GM23338 (cell line): ENCODE measurements at regions not wholly inside any gene's neighbourhood (a gene's known extent, or its start where the extent isn't known, plus 50 kb on each side); places are given as distances from the start of the nearest gene placed in this dataset.

Source experiments
- CTCF ChIP-seq, 2 experiments: fragments of 200-600 bp in 1 of 2; sonication (generic) in 1 of 2; conservative IDR thresholded peaks; 2 replicates each; pipeline versions ENCODE4 v1.5.1 to v1.6.1; 2016 to 2017; ENCODE audit warnings: antibody characterized with exemption in 2 of 2, low read depth in 2 of 2, mild to moderate bottlenecking in 2 of 2, moderate library complexity in 1 of 2
- EZH2 ChIP-seq: fragments of 200-600 bp; sonication (generic); IDR thresholded peaks from one replicate; pipeline ENCODE4 v1.8.0; 2017; ENCODE audit warnings: antibody characterized with exemption, mild to moderate bottlenecking, low read depth; ENCODE audit not compliant: unreplicated experiment
- EZH2phosphoT487 ChIP-seq: fragments of 200-600 bp; sonication (generic); IDR thresholded peaks from one replicate; pipeline ENCODE4 v1.8.1; 2018; ENCODE audit warnings: antibody characterized with exemption; ENCODE audit not compliant: unreplicated experiment
- NANOG ChIP-seq: IDR thresholded peaks from 2 replicates; pipeline ENCODE4 v1.6.1; 2016; ENCODE audit warnings: antibody characterized with exemption, borderline replicate concordance

GRCh38 chr5:121171834-121172233 is 679.8 kb upstream of the FTMT start:
- TF ChIP-seq CTCF (conservative IDR thresholded peaks at IDR 0.05; ENCODE audit: low read depth in 2 of 2) (peak in 1 of 2 experiments; percentile 16; a peak in 1 of 4 replicates), NANOG (no peak), EZH2 (no peak), EZH2phosphoT487 (no peak)
